Lower leg skin (tissue), 4 donors: ENCODE measurements at regions not wholly inside any gene's neighbourhood (a gene's known extent, or its start where the extent isn't known, plus 50 kb on each side); places are given as distances from the start of the nearest gene placed in this dataset.

Source experiments
- DNase-seq, 2 donors: peaks; one replicate each; pipeline ENCODE4 v3.0.0-alpha.2; 2019; ENCODE audit warnings: low spot score in 2 of 2
- H3K4me3 ChIP-seq: fragments of 200-600 bp; sonication (generic); 2 replicates; pipeline ENCODE4 v1.5.1; 2017; ENCODE audit warnings: mild to moderate bottlenecking, low read depth; ENCODE audit not compliant: poor library complexity, severe bottlenecking
- POLR2A ChIP-seq, 2 donors: fragments of 450-650 bp; IDR thresholded peaks; one replicate each; pipeline ENCODE4 v1.6.1; 2016 to 2017; ENCODE audit warnings: antibody characterized with exemption in 2 of 2, mild to moderate bottlenecking in 1 of 2, moderate library complexity in 1 of 2
- WGBS, 2 donors: methylation state at CpG; one replicate each; pipeline ENCODE4 v1.1.5; 2018; 5-methylcytosine and 5-hydroxymethylcytosine counted together
- intact Hi-C: fragments of 100-400 bp; cut with DNase I; formaldehyde crosslinking; loops from one replicate; pipeline ENCODE4 v1.15.0; 2023; ENCODE audit warnings: low total_unique reads
- TF ChIP-seq, protein P1 (sequence below), 3 donors: fragments of 450-650 bp; IDR thresholded peaks; one replicate each; pipeline ENCODE4 v1.5.1; 2016; ENCODE audit warnings: antibody characterized with exemption in 3 of 3, mild to moderate bottlenecking in 3 of 3, moderate library complexity in 2 of 3

GRCh38 chr16:77085981-77086380, 105.0 kb upstream of the MON1B start:
- WGBS, 2 donors = 57 to 61% methylated on average over 1 of the region's 1 CpG
- DNase-seq = no peak
- intact Hi-C loops = no loop called here
- TF ChIP-seq, protein P1, sequence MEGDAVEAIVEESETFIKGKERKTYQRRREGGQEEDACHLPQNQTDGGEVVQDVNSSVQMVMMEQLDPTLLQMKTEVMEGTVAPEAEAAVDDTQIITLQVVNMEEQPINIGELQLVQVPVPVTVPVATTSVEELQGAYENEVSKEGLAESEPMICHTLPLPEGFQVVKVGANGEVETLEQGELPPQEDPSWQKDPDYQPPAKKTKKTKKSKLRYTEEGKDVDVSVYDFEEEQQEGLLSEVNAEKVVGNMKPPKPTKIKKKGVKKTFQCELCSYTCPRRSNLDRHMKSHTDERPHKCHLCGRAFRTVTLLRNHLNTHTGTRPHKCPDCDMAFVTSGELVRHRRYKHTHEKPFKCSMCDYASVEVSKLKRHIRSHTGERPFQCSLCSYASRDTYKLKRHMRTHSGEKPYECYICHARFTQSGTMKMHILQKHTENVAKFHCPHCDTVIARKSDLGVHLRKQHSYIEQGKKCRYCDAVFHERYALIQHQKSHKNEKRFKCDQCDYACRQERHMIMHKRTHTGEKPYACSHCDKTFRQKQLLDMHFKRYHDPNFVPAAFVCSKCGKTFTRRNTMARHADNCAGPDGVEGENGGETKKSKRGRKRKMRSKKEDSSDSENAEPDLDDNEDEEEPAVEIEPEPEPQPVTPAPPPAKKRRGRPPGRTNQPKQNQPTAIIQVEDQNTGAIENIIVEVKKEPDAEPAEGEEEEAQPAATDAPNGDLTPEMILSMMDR (IDR thresholded peaks at IDR 0.05) = no peak
- no peak for TF ChIP-seq POLR2A (IDR thresholded peaks at IDR 0.05)
- H3K4me3 ChIP-seq = no peak overlapping the region

GRCh38 chr16:77090062-77090461, 100.9 kb upstream of the MON1B start:
- intact Hi-C loops = no loop called here
- TF ChIP-seq, protein P1 (IDR thresholded peaks at IDR 0.05) = no peak
- TF ChIP-seq POLR2A (IDR thresholded peaks at IDR 0.05) = no peak
- DNase-seq = no peak
- 28 to 43% methylated on average over 1 of the region's 1 CpG for WGBS, 2 donors
- no peak overlapping the region for H3K4me3 ChIP-seq

DNA sequence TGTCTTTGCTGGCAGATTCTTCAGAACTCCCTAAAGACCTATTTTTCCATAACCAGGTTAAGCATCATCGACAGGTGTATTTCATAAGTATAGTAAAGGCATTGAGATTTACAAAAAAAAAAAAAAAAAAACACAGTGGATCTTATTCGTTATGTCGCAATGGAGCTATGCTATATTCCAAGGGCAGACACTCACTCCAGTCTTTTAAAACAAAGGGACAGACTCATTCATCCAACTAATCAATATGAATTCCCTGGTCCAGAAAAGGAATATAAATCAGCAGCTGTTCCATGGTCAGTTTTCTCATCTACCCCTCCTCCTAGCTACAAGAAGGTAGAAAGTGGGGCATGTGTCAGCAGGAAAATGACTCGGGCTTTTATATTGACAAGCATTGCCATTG, 97.7 kb upstream of the MON1B start:
- 85 to 90% methylated on average over 4 of the region's 4 CpGs for WGBS, 2 donors
- no peak for DNase-seq
- no peak overlapping the region for H3K4me3 ChIP-seq
- intact Hi-C loops = no loop called here
- TF ChIP-seq POLR2A (IDR thresholded peaks at IDR 0.05) = no peak

GRCh38 chr16:77093999-77094398, 97.0 kb upstream of the MON1B start:
- TF ChIP-seq, protein P1 (IDR thresholded peaks at IDR 0.05) = no peak
- no peak for TF ChIP-seq POLR2A (IDR thresholded peaks at IDR 0.05)
- DNase-seq = no peak
- WGBS, 2 donors = 85% methylated on average over 2 of the region's 2 CpGs
- intact Hi-C loops = no loop called here
- H3K4me3 ChIP-seq = no peak overlapping the region

GRCh38 chr16:77111056-77111565, 79.9 kb upstream of the MON1B start:
- WGBS, 2 donors = 50 to 70% methylated on average over 2 of the region's 2 CpGs
- DNase-seq = no peak

GRCh38 chr16:77112746-77113145, 78.2 kb upstream of the MON1B start:
- WGBS, 2 donors = 64 to 77% methylated on average over 2 of the region's 2 CpGs
- intact Hi-C loops = no loop called here
- H3K4me3 ChIP-seq = no peak overlapping the region
- TF ChIP-seq POLR2A (IDR thresholded peaks at IDR 0.05) = no peak
- TF ChIP-seq, protein P1 (IDR thresholded peaks at IDR 0.05) = no peak
- no peak for DNase-seq

More at GRCh38 chr16:77111056-77111565, 79.9 kb upstream of the MON1B start:
- no peak overlapping the region for H3K4me3 ChIP-seq
- TF ChIP-seq, protein P1 (IDR thresholded peaks at IDR 0.05) = no peak
- no peak for TF ChIP-seq POLR2A (IDR thresholded peaks at IDR 0.05)
- intact Hi-C loops = no loop called here
